Activated B cell treated with CpG ODN at 0.5 μM for 24 hours (primary cell): ENCODE measurements at regions not wholly inside any gene's neighbourhood (a gene's known extent, or its start where the extent isn't known, plus 50 kb on each side); places are given as distances from the start of the nearest gene placed in this dataset.

Experiments used
- ATAC-seq: fragments of 200-7000 bp; cut with Tn5 transposase; one replicate; pipeline ENCODE4 v1.10.0; 2021; ENCODE audit warnings: low read depth, mild to moderate bottlenecking, moderate library complexity
- CTCF ChIA-PET: fragments of 350-600 bp; sonication (Branson Sonifier 250); formaldehyde crosslinking; loops from one replicate; lab custom pipeline; 2021; ENCODE audit warnings: antibody characterized with exemption; lab: Charles Lee
- POLR2A ChIA-PET: fragments of 350-600 bp; sonication (Branson Sonifier 250); formaldehyde crosslinking; loops from one replicate; lab custom pipeline; 2021; ENCODE audit warnings: antibody characterized with exemption; lab: Charles Lee
- DNase-seq: peaks from one replicate; pipeline ENCODE4 v3.0.0; 2022
- H3K27ac Mint-ChIP-seq: one replicate; pipeline ENCODE4 v1.8.0; 2020; ENCODE audit warnings: mixed read lengths
- H3K27me3 Mint-ChIP-seq: one replicate; pipeline ENCODE4 v1.8.0; 2021; ENCODE audit warnings: mixed read lengths
- H3K36me3 Mint-ChIP-seq: one replicate; pipeline ENCODE4 v1.8.0; 2021; ENCODE audit warnings: low read depth, mixed read lengths
- H3K4me1 Mint-ChIP-seq: one replicate; pipeline ENCODE4 v1.8.0; 2021; ENCODE audit warnings: mixed read lengths
- H3K4me3 Mint-ChIP-seq: one replicate; pipeline ENCODE4 v1.8.0; 2020; ENCODE audit warnings: mild to moderate bottlenecking, mixed read lengths
- H3K9me3 Mint-ChIP-seq: one replicate; pipeline ENCODE4 v1.8.0; 2020; ENCODE audit warnings: mixed read lengths
- CTCF ChIP-seq: fragments of 200-600 bp; IDR thresholded peaks from one replicate; pipeline ENCODE4 v1.8.0; 2022; ENCODE audit warnings: antibody characterized with exemption, mild to moderate bottlenecking
- intact Hi-C: fragments of 100-400 bp; cut with micrococcal nuclease; formaldehyde crosslinking; loops from one replicate; pipeline ENCODE4 v1.15.1; 2024

GRCh38 chr5:62935660-62936059 is 357.0 kb downstream of the LRRC70 start:
- no peak for TF ChIP-seq CTCF
- Mint-ChIP-seq H3K36me3 (no peaks in the 10 kb centered on the region), H3K27ac (no peak overlapping the region), H3K4me3 (no peak overlapping the region), H3K9me3 (no peaks in the 10 kb centered on the region), H3K4me1 (no peaks in the 10 kb centered on the region), H3K27me3 (no peaks in the 10 kb centered on the region)
- ChIA-PET CTCF (no interaction called here), POLR2A (no interaction called here)
- no peak for DNase-seq
- intact Hi-C loops, result no loop called here
- ATAC-seq, result no peak

GRCh38 chr5:62934319-62934718 is 355.7 kb downstream of the LRRC70 start:
- intact Hi-C loops, result no loop called here
- no peaks in the 10 kb centered on the region for H3K4me1 Mint-ChIP-seq
- H3K36me3 Mint-ChIP-seq, result no peaks in the 10 kb centered on the region
- CTCF ChIA-PET, result no interaction called here
- POLR2A ChIA-PET, result no interaction called here
- no peak overlapping the region for H3K4me3 Mint-ChIP-seq
- H3K27ac Mint-ChIP-seq, result no peak overlapping the region
- ATAC-seq, result no peak
- DNase-seq, result no peak
- no peak for TF ChIP-seq CTCF
- no peaks in the 10 kb centered on the region for H3K27me3 Mint-ChIP-seq
- no peaks in the 10 kb centered on the region for H3K9me3 Mint-ChIP-seq

GRCh38 chr5:62933261-62933660 is 354.6 kb downstream of the LRRC70 start:
- Mint-ChIP-seq H3K36me3 (no peaks in the 10 kb centered on the region), H3K4me3 (no peak overlapping the region), H3K9me3 (no peaks in the 10 kb centered on the region), H3K27ac (no peak overlapping the region), H3K4me1 (no peaks in the 10 kb centered on the region), H3K27me3 (no peaks in the 10 kb centered on the region)
- POLR2A ChIA-PET, result no interaction called here
- intact Hi-C loops, result no loop called here
- TF ChIP-seq CTCF, result no peak
- CTCF ChIA-PET, result no interaction called here
- DNase-seq (no peak), ATAC-seq (no peak)

- intact Hi-C loops, result no loop called here
- no peak for ATAC-seq
- POLR2A ChIA-PET, result no interaction called here
- Mint-ChIP-seq H3K27me3 (no peaks in the 10 kb centered on the region), H3K36me3 (no peaks in the 10 kb centered on the region), H3K4me3 (no peak overlapping the region), H3K27ac (no peak overlapping the region), H3K4me1 (no peaks in the 10 kb centered on the region), H3K9me3 (no peaks in the 10 kb centered on the region)
- CTCF ChIA-PET, result no interaction called here
- DNase-seq, result no peak
- TF ChIP-seq CTCF, result no peak
Observed at GRCh38 chr5:62931153-62931950, 352.7 kb downstream of the LRRC70 start.

- Mint-ChIP-seq H3K36me3 (no peaks in the 10 kb centered on the region), H3K9me3 (no peaks in the 10 kb centered on the region), H3K27me3 (no peaks in the 10 kb centered on the region), H3K27ac (no peak overlapping the region), H3K4me1 (no peaks in the 10 kb centered on the region), H3K4me3 (no peak overlapping the region)
- POLR2A ChIA-PET, result no interaction called here
- intact Hi-C loops, result no loop called here
- no peak for ATAC-seq
- CTCF ChIA-PET, result no interaction called here
- no peak for TF ChIP-seq CTCF
- DNase-seq, result no peak
Observed at GRCh38 chr5:62922191-62922590, 343.6 kb downstream of the LRRC70 start.
